H1 (cell line): ENCODE measurements at regions not wholly inside any gene's neighbourhood (a gene's known extent, or its start where the extent isn't known, plus 50 kb on each side); places are given as distances from the start of the nearest gene placed in this dataset.

Experiments
- CTCF ChIA-PET: fragments of 300-600 bp; sonication (Branson Sonifier 250); formaldehyde crosslinking; loops from one replicate; lab custom pipeline; 2021; ENCODE audit not compliant: partially characterized antibody; lab: Charles Lee
- POLR2A ChIA-PET: fragments of 300-600 bp; sonication (Branson Sonifier 250); formaldehyde crosslinking; loops from one replicate; lab custom pipeline; 2021; ENCODE audit warnings: inconsistent platforms; ENCODE audit not compliant: partially characterized antibody; lab: Charles Lee
- DNase-seq, 2 experiments: peaks; one replicate each; pipeline versions ENCODE4 v3.0.0 to v3.0.0-alpha.2; 2010 to 2022; ENCODE audit warnings: low spot score in 2 of 2, low read depth in 1 of 2, mixed read lengths in 1 of 2
- FAIRE-seq: peaks from 2 replicates; lab custom pipeline; 2011; peaks lifted over from hg19 to GRCh38; lab: Jason Lieb, UNC
- H2AFZ ChIP-seq: 2 replicates; pipeline ENCODE4 v1.8.1; 2012; ENCODE audit warnings: low read length, inconsistent platforms
- H2AK5ac ChIP-seq: 2 replicates; pipeline ENCODE4 v1.6.1; 2013; ENCODE audit warnings: low read depth, low read length
- H2BK120ac ChIP-seq: replicated peaks from 2 replicates; pipeline ENCODE3; 2013; ENCODE audit warnings: low read depth, low read length, inconsistent platforms
- H2BK12ac ChIP-seq: 2 replicates; pipeline ENCODE4 v1.6.1; 2013; ENCODE audit warnings: low read depth, low read length
- H2BK15ac ChIP-seq: 2 replicates; pipeline ENCODE4 v1.6.1; 2013; ENCODE audit warnings: low read length
- H2BK20ac ChIP-seq: 2 replicates; pipeline ENCODE4 v1.6.1; 2013; ENCODE audit warnings: low read length
- H2BK5ac ChIP-seq: 2 replicates; pipeline ENCODE4 v1.6.1; 2013; ENCODE audit warnings: low read depth, low read length
- H3K14ac ChIP-seq: 2 replicates; pipeline ENCODE4 v1.6.1; 2013; ENCODE audit warnings: inconsistent platforms; ENCODE audit not compliant: insufficient read length
- H3K18ac ChIP-seq: 2 replicates; pipeline ENCODE4 v1.6.1; 2013; ENCODE audit warnings: low read length; ENCODE audit errors: extremely low read depth
- H3K23ac ChIP-seq: 2 replicates; pipeline ENCODE4 v1.6.1; 2013; ENCODE audit warnings: inconsistent platforms; ENCODE audit not compliant: insufficient read length
- H3K23me2 ChIP-seq: 2 replicates; pipeline ENCODE4 v1.6.1; 2013; ENCODE audit warnings: low read depth, low read length
- H3K27ac ChIP-seq: 2 replicates; pipeline ENCODE4 v1.6.1; 2011; ENCODE audit warnings: low read depth, low read length, inconsistent platforms
- H3K27me3 ChIP-seq, 4 experiments: replicated peaks in 1 of 4; 1 replicate in 1 of 4; 2 replicates in 3 of 4; pipeline versions ENCODE4 v1.6.1 to v1.8.1; 2011 to 2013; ENCODE audit warnings: low read length in 3 of 4, mild to moderate bottlenecking in 3 of 4, inconsistent platforms in 2 of 4, mixed read lengths in 2 of 4, moderate library complexity in 1 of 4; ENCODE audit not compliant: control insufficient read depth in 3 of 4, insufficient read depth in 3 of 4; ENCODE audit errors: extremely low read depth in 1 of 4
- H3K36me3 ChIP-seq, 4 experiments: 2 replicates each; pipeline versions ENCODE4 v1.6.1 to v1.8.1; 2011 to 2013; ENCODE audit warnings: mild to moderate bottlenecking in 4 of 4, low read length in 3 of 4, moderate library complexity in 2 of 4, control low read depth in 1 of 4, inconsistent platforms in 1 of 4; ENCODE audit not compliant: insufficient read depth in 4 of 4, control insufficient read depth in 2 of 4
- H3K4ac ChIP-seq: replicated peaks from 2 replicates; pipeline ENCODE3; 2013; ENCODE audit warnings: low read length, low read depth, mixed read lengths, inconsistent platforms; ENCODE audit not compliant: insufficient read length
- H3K4me1 ChIP-seq, 4 experiments: replicated peaks in 1 of 4; 1 replicate in 1 of 4; 2 replicates in 3 of 4; pipeline versions ENCODE4 v1.6.1 to v1.8.1; 2011 to 2013; ENCODE audit warnings: low read length in 3 of 4, inconsistent platforms in 2 of 4, mixed read lengths in 1 of 4; ENCODE audit not compliant: insufficient read depth in 4 of 4, control insufficient read depth in 3 of 4
- H3K4me2 ChIP-seq, 2 experiments: 2 replicates each; pipeline versions ENCODE4 v1.6.1 to v1.8.1; 2011 to 2013; ENCODE audit warnings: low read depth in 2 of 2, low read length in 2 of 2, control low read depth in 1 of 2, inconsistent platforms in 1 of 2, mild to moderate bottlenecking in 1 of 2; ENCODE audit not compliant: insufficient read depth in 1 of 2
- H3K4me3 ChIP-seq, 4 experiments: fragments of 200-600, 300-600 bp in 1 of 4; sonication (generic), shearing (Covaris generic), sonication (Bioruptor Twin) in 1 of 4; 2 replicates each; pipeline versions ENCODE4 v1.5.1 to v1.8.1; 2011 to 2016; ENCODE audit warnings: low read length in 4 of 4, low read depth in 3 of 4, control low read depth in 2 of 4, inconsistent platforms in 2 of 4, mild to moderate bottlenecking in 2 of 4, mixed read lengths in 1 of 4, moderate library complexity in 1 of 4; ENCODE audit not compliant: insufficient read depth in 2 of 4; ENCODE audit errors: extremely low read depth in 1 of 4
- H3K56ac ChIP-seq: replicated peaks from 2 replicates; pipeline ENCODE3; 2013; ENCODE audit warnings: low read depth, mild to moderate bottlenecking, mixed read lengths, low read length, inconsistent platforms; ENCODE audit not compliant: insufficient read length
- H3K79me1 ChIP-seq: 2 replicates; pipeline ENCODE4 v1.6.1; 2013; ENCODE audit warnings: low read depth, low read length, control low read depth
- H3K79me2 ChIP-seq, 2 experiments: 2 replicates each; pipeline versions ENCODE4 v1.6.1 to v1.8.1; 2012 to 2013; ENCODE audit warnings: low read length in 2 of 2, mild to moderate bottlenecking in 2 of 2, inconsistent platforms in 1 of 2; ENCODE audit not compliant: insufficient read depth in 2 of 2, control insufficient read depth in 1 of 2
- H3K9ac ChIP-seq, 4 experiments: replicated peaks in 1 of 4; 1 replicate in 1 of 4; 2 replicates in 3 of 4; pipeline versions ENCODE4 v1.6.1 to v1.8.1; 2011 to 2013; ENCODE audit warnings: low read depth in 3 of 4, low read length in 3 of 4, control low read depth in 2 of 4, mild to moderate bottlenecking in 2 of 4, moderate library complexity in 2 of 4, inconsistent platforms in 1 of 4; ENCODE audit errors: extremely low read depth in 1 of 4
- H3K9me3 ChIP-seq, 2 experiments: 2 replicates each; pipeline versions ENCODE4 v1.6.1 to v1.8.1; 2012 to 2013; ENCODE audit warnings: mild to moderate bottlenecking in 2 of 2, moderate library complexity in 2 of 2, control low read depth in 1 of 2, inconsistent platforms in 1 of 2, low read depth in 1 of 2, low read length in 1 of 2, mixed read lengths in 1 of 2; ENCODE audit not compliant: insufficient read depth in 2 of 2
- H4K20me1 ChIP-seq, 2 experiments: replicated peaks in 1 of 2; 2 replicates each; pipeline versions ENCODE3 to v1.8.1; 2011 to 2013; ENCODE audit warnings: inconsistent platforms in 2 of 2, low read length in 2 of 2, mild to moderate bottlenecking in 1 of 2; ENCODE audit not compliant: insufficient read depth in 2 of 2, control insufficient read depth in 1 of 2
- H4K5ac ChIP-seq: 2 replicates; pipeline ENCODE4 v1.6.1; 2013; ENCODE audit warnings: low read length, low read depth, mixed read lengths, inconsistent platforms; ENCODE audit not compliant: insufficient read length
- H4K8ac ChIP-seq: 2 replicates; pipeline ENCODE4 v1.8.0; 2013; ENCODE audit warnings: mild to moderate bottlenecking, moderate library complexity, low read length, inconsistent platforms; ENCODE audit not compliant: insufficient read depth; ENCODE audit errors: extremely low read depth
- H4K91ac ChIP-seq: replicated peaks from 2 replicates; pipeline ENCODE3; 2013; ENCODE audit warnings: low read length, mixed read lengths, inconsistent platforms; ENCODE audit not compliant: insufficient read length
- BACH1 ChIP-seq: IDR thresholded peaks from 2 replicates; pipeline ENCODE4 v1.6.1; 2012; ENCODE audit warnings: low read length, improper control_type of control experiment
- EGR1 ChIP-seq: IDR thresholded peaks from 2 replicates; pipeline ENCODE4 v1.6.1; 2011; ENCODE audit warnings: low read depth, low read length, borderline replicate concordance
- EP300 ChIP-seq, 2 experiments: IDR thresholded peaks; 1 replicate in 1 of 2; 2 replicates in 1 of 2; pipeline ENCODE4 v1.6.1; 2011 to 2012; ENCODE audit warnings: low read depth in 2 of 2, low read length in 2 of 2, mild to moderate bottlenecking in 2 of 2, borderline replicate concordance in 1 of 2, inconsistent platforms in 1 of 2, moderate library complexity in 1 of 2
- FOSL1 ChIP-seq: IDR thresholded peaks from 2 replicates; pipeline ENCODE4 v1.6.1; 2011; ENCODE audit warnings: mild to moderate bottlenecking, low read depth, low read length, moderate library complexity; ENCODE audit not compliant: insufficient read depth
- JUN ChIP-seq: IDR thresholded peaks from 2 replicates; pipeline ENCODE4 v1.6.1; 2011; ENCODE audit warnings: low read depth, mild to moderate bottlenecking, improper control_type of control experiment, low read length
- MAFK ChIP-seq: IDR thresholded peaks from 2 replicates; pipeline ENCODE4 v1.6.1; 2012; ENCODE audit warnings: low read depth, mild to moderate bottlenecking, improper control_type of control experiment, low read length
- NANOG ChIP-seq: IDR thresholded peaks from 2 replicates; pipeline ENCODE4 v1.6.1; 2011; ENCODE audit warnings: low read length, low read depth, mild to moderate bottlenecking, inconsistent platforms; ENCODE audit not compliant: insufficient read depth, poor library complexity, severe bottlenecking
- PHF8 ChIP-seq: fragments of 200-600 bp; sonication (generic); conservative IDR thresholded peaks from 2 replicates; pipeline ENCODE4 v1.7.1; 2012; ENCODE audit warnings: low read depth, mild to moderate bottlenecking, inconsistent platforms, low read length, moderate library complexity
- POLR2AphosphoS5 ChIP-seq: IDR thresholded peaks from 2 replicates; pipeline ENCODE4 v1.6.1; 2011; ENCODE audit warnings: low read depth, low read length
- RXRA ChIP-seq: IDR thresholded peaks from 2 replicates; pipeline ENCODE4 v1.6.1; 2011; ENCODE audit warnings: low read depth, mild to moderate bottlenecking, low read length, moderate library complexity; ENCODE audit not compliant: insufficient read depth
- SIRT6 ChIP-seq: IDR thresholded peaks from one replicate; pipeline ENCODE4 v1.7.1; 2012; ENCODE audit warnings: low read length, inconsistent platforms
- TEAD4 ChIP-seq: IDR thresholded peaks from 2 replicates; pipeline ENCODE4 v1.6.1; 2012; ENCODE audit warnings: low read depth, low read length, inconsistent platforms, mixed read lengths
- WGBS, 2 experiments: shearing (Covaris generic) in 1 of 2; methylation state at CpG; one replicate each; pipeline versions ENCODE4 v1.1.6 to v1.1.7; 2013 to 2015; ENCODE audit warnings: low lambda C conversion rate in 2 of 2, mixed read lengths in 2 of 2, inconsistent platforms in 1 of 2, low coverage in 1 of 2, missing lambda C conversion rate in 1 of 2; ENCODE audit not compliant: insufficient replicate concordance in 2 of 2, insufficient coverage in 1 of 2, insufficient read length in 1 of 2; ENCODE audit errors: extremely low coverage in 1 of 2, missing lambda C conversion rate in 1 of 2; 5-methylcytosine and 5-hydroxymethylcytosine counted together
- TF ChIP-seq, protein P1 (sequence below): IDR thresholded peaks from 2 replicates; pipeline ENCODE4 v1.6.1; 2011; ENCODE audit warnings: low read length, improper control_type of control experiment

DNA sequence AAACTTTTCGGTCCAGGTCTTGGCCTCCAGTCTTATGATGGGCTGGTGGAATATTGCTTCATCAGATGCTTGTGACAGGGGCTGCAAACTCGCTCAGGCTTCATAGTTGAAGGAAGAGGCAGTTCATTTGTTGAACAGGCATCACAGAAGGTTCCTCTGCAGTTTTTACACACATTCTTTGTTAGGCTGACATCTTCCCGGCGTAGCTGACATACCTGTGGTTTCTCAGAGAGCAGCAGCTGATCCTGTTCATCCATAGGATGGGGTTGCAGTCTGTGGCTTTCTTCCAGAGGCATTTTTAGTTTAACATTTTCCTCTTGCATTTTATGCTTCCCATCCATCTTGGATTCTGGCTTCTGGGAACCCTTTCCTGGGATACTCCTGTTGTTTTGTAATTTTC lies 1255.2 kb downstream of the EFNA5 start:
- H3K4me2 ChIP-seq = no peak overlapping the region
- no peaks in the 10 kb centered on the region for H3K79me2 ChIP-seq
- no peak overlapping the region for H2AK5ac ChIP-seq
- ChIA-PET POLR2A (no interaction called here), CTCF (interaction anchor here (2.6 kb wide), 1 partner anchor 146 kb away, joined by 5 read pairs; no protein-coding TSS in a partner anchor)
- no peaks in the 10 kb centered on the region for H4K20me1 ChIP-seq
- 93% methylated on average over 4 of the region's 4 CpGs; no CpG with 5 or more reads in 1 of the 2 experiments for WGBS, 2 experiments
- no peaks in the 10 kb centered on the region for H3K36me3 ChIP-seq
- no peaks in the 10 kb centered on the region for H3K79me1 ChIP-seq
- H4K5ac ChIP-seq = no peak overlapping the region
- no peak overlapping the region for H3K56ac ChIP-seq
- DNase-seq (no peak), FAIRE-seq (no peak)
- no peak overlapping the region for H3K18ac ChIP-seq
- H3K9ac ChIP-seq = no peak overlapping the region
- no peak overlapping the region for H3K27ac ChIP-seq
- no peak overlapping the region for H2BK20ac ChIP-seq
- H4K8ac ChIP-seq = no peak overlapping the region
- H2AFZ ChIP-seq = no peak overlapping the region
- no peaks in the 10 kb centered on the region for H3K23me2 ChIP-seq
- H3K4ac ChIP-seq = no peak overlapping the region
- H2BK15ac ChIP-seq = no peak overlapping the region
- no peak overlapping the region for H2BK12ac ChIP-seq
- no peaks in the 10 kb centered on the region for H3K9me3 ChIP-seq
- no peak overlapping the region for H3K4me3 ChIP-seq
- H4K91ac ChIP-seq = no peak overlapping the region
- no peak overlapping the region for H2BK120ac ChIP-seq
- no peak overlapping the region for H2BK5ac ChIP-seq
- H3K27me3 ChIP-seq = no peaks in the 10 kb centered on the region
- no peaks in the 10 kb centered on the region for H3K4me1 ChIP-seq
- no peak overlapping the region for H3K23ac ChIP-seq
- no peak overlapping the region for H3K14ac ChIP-seq
- TF ChIP-seq RXRA = no peak
- TF ChIP-seq BACH1 = no peak
- TF ChIP-seq TEAD4 = no peak
- no peak for TF ChIP-seq PHF8
- TF ChIP-seq, protein P1, sequence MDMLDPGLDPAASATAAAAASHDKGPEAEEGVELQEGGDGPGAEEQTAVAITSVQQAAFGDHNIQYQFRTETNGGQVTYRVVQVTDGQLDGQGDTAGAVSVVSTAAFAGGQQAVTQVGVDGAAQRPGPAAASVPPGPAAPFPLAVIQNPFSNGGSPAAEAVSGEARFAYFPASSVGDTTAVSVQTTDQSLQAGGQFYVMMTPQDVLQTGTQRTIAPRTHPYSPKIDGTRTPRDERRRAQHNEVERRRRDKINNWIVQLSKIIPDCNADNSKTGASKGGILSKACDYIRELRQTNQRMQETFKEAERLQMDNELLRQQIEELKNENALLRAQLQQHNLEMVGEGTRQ = no peak
- TF ChIP-seq POLR2AphosphoS5 = no peak
- no peak for TF ChIP-seq FOSL1
- TF ChIP-seq JUN = no peak
- no peak for TF ChIP-seq EGR1
- TF ChIP-seq NANOG = no peak
- TF ChIP-seq MAFK = no peak
- TF ChIP-seq EP300 (IDR thresholded peaks at IDR 0.05; ENCODE audit: borderline replicate concordance in 1 of 2, low read depth in 2 of 2, low read length in 2 of 2) = no peak
- no peak for TF ChIP-seq SIRT6
